Middle frontal gyrus (tissue), 1 donor: ENCODE measurements at regions not wholly inside any gene's neighbourhood (a gene's known extent, or its start where the extent isn't known, plus 50 kb on each side); places are given as distances from the start of the nearest gene placed in this dataset.

Source experiments
- DNase-seq: peaks from one replicate; pipeline ENCODE4 v3.0.0-alpha.2; 2015; ENCODE audit warnings: low spot score; ENCODE audit errors: extremely low spot score

DNA sequence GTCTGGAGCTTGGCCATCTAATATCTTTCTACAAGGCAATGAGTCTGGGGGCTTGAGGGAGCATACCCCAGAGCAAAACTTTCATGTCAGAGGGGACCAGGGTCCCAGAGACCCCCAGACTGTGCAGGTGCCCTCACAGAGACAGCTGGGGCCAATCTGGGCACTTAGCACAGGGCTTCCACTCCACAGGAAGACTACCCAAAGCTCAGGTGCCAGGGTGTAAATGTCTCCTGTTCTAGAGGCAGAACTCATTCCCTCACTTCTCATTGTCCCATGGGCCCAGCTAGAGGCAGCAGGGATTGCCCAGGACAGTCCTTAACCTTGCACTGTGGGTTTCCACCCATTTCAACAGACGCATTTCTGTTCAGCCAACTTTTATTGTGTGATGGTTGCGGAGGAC is 246.9 kb downstream of the ACTR3B start:
- no peak for DNase-seq

DNA sequence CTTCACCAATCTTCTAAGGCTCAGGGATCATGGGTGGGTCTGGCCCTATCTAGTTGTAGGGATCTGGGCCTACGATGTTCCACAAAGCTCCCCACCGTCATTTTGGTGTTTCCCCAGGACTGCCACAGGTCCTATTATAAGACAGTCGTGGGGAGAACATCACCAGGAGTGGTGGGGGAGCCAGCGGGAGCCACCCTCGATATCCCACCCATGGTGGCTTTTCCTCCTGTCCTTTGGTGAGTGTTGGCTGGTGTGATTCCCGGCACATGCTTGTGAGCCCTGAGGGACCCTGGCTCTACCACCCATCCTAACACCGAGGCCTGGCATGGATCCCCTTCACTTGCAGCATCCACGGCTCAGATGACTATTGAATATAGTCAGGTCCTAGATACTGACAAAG is 247.4 kb downstream of the ACTR3B start:
- DNase-seq = no peak

DNA sequence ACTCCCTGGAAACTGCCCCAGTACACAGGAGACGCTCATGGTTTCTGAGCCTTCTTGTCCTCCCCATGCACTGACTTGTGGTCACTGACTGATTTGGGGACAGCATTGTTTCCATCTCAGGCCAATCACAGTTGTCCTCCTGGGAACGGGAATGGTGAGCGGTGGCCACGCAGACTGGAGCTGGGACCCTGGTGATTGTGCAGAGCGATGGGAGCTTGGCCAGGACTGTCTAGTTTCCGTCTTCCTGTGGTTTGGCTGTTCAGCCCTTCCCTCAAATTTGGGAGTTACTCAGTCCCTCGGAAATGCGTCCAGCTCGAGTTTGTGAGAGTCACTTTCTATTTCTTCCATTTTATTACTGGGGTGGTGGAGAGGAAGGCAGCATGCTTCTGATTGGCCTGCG is 250.9 kb downstream of the ACTR3B start:
- no peak for DNase-seq

DNA sequence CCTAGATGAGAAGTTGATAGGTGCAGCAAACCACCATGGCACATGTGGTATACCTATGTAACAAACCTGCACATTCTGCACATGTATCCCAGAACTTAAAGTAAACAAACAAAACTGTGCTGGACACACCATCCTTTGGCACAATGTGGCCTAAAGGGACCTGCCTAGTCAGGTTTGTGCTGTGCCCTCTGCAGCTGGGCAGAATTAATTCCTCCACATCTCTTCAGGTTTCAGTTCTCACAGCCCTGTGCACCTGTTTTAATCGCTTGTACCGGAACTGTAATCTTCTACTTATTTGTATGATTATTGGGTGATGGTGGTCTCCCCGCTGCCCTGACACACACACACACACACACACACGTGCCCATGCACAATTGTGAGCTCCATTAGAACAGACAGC is 252.7 kb downstream of the ACTR3B start:
- DNase-seq = no peak

DNA sequence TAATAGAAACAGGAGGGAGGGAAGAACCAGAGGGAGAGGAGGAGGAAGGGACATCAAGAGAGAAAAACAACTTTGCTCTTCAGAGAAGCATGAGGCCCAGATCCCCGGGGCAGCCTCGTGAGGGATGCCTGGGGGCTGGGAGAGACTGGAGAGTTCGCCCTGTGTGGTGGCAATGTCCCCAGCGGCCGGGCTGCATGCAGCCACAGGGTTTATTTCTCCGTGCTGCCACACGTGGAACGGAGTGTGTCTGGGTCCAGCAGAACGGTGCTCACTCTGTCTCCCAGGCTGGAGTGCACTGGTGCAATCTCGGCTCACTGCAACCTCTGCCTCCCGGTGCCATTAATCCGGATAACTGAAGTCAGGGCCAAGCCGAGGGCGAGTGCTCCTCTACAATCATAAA is 257.7 kb downstream of the ACTR3B start:
- no peak for DNase-seq

DNA sequence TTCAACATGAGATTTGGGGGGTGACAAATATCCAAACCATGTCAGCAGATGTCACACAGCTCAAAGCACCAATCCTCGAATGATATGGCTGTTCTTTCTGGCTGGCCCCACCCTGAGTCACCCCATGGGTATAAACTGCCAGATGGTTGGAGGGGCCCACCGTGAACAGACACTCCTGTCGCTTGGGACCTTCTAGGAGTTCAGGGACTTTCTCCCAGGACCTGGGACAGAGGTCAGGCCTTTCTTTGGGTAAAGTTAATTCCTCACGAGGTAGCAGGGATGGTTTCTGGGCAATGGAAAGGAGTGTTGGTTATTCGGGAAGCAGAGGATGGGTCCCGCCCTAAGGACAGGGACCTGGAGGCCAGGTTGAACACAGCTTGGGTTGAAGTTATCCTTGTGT is 262.0 kb downstream of the ACTR3B start:
- no peak for DNase-seq

DNA sequence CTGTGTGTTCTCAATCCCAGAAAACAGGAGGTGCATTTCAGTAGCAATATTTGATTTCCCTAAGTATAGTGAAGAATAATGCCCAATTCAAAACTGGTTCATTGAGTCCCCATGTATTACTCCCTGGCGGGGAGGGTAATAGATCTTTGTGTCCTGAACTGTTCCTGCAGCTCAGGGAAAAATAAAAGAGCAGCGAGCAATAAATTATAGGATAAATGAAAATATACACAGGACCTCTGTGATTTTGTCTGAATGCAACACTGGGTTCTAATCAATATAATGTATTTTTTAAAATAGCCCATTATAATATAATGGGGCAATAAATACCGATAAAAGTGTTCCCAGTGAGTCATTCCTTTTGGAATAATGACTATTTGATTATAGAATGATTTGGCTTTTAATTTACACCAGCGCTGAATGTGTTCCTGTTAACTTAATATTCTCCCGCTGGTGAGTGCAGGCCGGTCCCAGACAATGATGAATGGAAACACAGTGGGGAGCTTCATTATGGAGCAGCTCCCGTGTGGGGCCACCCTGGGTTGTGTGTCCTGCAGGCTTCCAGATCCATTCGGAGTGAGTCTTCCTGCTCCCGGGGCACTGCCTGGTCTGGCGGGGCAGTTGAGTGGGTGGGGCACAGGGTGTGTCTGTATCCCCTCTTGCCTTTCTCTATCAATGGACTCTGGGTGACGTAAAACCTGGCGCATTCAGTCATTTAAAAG is 263.1 kb downstream of the ACTR3B start:
- no peak for DNase-seq

DNA sequence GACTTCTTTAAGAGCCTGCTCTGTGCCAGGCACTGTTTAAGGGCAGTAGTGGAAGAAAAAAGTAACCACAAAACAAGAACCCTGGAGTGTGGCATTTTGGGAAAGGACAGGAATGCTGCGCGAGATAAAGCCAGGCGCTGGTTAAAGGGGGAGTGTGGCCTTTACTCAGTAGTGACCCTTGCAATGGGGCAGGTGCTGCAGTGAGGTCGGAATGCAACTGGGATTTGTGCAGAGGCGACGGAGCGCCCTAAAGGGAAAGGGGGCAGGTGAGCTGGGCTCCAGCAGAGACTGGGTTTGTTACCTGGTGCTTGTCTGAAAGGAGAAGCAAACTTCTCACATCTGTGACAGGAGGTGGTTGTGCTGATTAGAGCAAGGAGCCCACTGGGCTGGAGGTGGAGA is 263.6 kb downstream of the ACTR3B start:
- DNase-seq = no peak

DNA sequence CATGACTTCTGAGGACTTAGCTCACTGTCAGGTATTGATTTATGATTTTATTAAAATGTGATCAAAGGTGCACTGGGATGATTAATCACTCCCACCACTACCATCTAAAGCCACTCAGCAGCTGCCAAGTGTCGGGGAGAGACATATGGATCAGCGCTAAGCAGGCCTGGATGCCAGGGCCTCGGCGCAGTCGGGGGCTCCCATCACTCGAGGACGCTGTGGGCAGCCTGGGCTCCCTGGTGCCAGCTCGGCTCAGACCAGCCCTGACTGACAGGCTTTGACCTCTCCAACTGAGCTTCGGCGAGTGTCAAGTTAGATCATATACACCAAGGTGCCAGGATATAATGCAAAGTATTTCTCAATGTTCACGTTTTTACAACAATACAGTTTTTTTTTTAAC is 267.7 kb downstream of the ACTR3B start:
- no peak for DNase-seq

DNA sequence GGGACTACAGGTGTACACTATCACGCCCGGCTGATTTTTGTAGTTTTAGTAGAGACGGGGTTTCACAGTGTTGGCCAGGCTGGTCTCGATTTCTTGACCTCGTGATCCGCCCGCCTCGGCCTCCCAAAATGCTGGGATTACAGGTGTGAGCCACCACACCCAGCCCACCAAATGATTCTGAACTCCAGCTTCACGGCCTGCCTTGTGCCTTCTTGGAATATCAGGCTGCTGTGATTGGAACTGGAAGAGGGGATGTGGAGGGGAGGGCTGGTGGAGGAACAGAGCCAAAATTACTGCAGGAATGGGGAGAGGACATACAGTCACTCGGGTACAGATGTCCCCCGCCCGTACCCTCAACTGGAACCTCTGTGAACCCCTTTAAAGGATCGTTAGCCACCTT is 268.4 kb downstream of the ACTR3B start:
- no peak for DNase-seq

DNA sequence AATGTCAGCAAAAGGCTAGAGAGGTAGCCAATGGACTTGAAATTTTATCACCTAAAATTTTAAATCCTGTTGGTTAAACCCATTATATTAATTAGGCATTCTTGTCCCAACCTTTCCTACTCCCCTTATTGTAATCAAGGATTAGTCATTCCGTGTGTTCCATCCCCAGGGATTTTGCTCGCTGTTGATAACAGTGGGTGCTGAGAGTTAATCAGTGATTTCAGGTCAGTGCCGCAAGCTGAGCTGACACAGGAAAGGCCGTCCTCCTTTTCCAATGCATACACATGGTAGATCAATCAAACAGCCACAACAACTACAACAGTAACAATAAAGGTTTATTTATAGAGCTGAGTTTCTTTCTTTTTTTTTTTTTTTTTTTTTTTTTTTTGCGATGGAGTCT is 271.4 kb downstream of the ACTR3B start:
- no peak for DNase-seq

DNA sequence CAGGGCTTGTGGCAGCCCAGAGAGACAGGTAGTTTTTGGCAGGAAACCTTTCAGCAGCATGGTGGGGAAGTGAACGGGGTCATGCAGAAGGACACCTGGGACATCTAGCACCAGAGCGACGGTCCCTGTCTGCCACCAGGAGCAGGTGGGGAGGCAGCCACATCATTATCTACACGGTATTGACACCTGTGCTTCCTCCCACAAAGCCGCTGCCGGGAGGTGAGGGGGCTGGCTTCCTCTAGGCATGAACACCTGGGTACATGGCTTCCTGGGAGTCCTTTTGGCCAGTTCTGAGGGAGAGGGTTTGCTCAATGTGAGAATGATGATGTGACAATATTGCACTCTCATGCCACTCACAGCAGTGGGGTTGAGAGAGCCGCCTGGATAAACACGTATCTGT is 275.2 kb downstream of the ACTR3B start:
- DNase-seq = no peak

DNA sequence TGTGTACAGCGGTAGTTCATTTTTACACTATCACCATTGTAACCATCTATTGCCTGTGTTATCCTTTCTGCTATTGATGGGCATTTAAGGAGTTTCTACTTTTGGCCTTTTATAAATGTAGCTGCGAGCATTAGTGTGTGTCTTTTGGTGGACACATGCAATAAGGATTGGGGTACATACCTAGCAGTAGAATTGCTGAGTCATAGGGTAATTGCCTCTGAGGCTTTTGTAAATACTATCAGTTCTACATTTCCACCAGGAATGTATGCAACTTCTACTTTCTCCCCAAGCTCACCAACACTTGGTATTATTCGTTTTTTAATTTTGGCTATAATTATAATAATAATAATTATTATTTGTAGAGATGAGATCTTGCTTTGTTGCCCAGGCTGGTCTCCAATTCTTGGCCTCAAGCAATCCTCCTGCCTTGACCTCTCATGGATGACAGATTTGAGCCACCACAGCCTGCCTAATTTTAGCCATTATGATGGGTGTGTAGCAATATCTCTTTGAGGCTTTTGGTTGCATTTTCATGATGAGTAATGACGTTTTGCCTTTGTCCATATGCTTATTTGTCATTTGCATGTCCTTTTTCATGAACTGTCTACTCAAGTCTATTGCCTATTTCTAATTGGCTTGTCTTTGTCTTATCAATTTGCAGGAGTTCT is 277.0 kb downstream of the ACTR3B start:
- DNase-seq = no peak

DNA sequence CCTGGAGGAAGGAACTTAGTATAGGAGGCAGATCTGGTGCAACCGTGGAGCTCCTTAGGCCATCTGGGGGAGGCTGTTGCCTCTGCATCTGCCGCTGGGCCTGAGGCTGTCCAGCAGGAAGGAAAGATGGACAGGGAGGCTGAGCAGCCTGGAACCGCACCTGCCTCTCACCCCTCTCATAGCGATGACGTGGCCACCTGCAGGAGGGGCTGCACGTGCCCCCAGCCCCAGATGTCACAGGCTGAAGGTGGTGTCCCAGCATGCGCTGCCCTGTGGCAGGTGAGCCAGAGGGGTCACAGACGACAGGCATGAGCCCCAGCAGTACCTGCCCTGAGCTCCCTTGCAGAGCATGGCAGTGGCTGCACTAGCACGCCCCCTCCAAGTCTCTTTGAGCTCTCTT is 283.9 kb downstream of the ACTR3B start:
- no peak for DNase-seq

DNA sequence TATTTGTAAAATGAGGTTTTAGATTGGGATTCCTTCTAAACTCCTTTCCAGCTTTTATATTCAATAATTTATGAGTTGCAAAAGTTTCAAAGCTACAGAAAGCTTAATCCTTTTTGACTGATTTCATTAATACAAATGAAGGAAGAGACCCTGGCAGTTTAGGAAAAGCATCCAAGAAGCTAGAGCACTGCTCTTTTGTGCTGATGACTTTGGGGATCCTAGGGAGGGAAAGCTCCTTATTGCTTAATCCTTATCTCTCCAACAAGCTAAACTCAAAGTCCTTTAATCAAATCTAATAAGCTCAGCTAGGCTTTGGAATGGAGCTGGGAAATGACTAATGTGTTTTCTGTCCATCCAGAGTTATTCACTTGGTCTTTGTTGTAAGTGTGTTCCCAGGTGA is 285.4 kb downstream of the ACTR3B start:
- DNase-seq = no peak

DNA sequence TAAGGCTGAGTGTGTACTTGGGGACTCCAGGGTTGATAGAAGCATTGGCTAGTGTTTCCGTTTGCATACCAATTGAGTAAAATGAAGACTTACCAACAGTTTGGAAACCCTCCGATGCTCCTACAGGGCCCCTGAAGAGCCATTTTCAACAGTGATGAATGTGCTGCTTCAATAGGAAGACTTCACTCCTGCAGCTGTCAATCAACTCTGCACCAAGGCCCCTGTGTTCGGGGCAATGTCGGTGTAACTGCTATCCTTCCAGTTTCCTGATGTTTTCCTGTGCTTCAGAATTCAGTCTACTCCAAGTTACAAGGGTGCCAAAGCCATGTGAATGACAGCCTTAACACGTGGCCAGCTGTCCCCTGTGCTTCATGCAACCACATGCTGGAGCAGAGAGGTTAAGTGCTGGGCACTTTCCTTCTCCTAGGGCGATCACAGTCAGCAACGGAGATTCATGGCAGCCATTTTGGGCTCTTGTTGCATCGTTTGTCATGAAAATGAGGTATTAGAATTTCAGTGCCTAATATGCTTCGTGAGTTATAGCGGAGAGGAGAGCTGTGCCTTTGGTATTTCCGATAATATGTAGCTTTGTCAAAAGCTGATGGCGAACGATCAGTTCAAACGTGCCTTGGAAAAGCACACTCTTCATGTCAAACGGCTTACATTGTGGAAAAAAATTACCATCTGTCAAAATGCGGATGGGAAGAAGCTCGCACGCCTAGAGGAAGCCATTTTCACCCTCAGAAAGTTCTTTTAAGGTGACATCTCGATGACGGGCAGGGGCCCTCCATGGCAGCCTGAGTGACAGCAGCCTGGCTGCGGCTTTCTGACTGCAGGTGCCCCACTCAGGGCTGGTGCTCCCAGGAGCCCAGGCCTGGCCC is 287.8 kb downstream of the ACTR3B start:
- no peak for DNase-seq

DNA sequence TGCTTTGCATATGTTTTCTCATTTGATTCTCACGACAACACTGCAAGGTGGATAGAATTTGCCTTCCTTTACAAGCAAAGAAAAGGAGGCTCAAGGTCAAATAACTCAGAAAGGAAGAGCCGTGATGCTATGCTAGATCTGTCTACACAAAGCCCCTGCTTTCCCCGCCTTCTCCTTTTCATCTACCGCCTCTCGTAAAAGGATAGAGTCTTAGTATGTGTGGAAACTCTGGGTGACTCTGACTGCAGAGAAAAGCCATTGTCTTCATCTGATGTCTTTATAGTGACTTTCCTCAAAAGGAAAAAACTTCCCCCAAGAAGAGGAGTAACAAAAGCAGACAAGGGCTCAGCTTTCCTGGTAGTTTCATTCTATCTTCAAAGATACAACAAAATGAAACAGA is 292.7 kb downstream of the ACTR3B start:
- no peak for DNase-seq

DNA sequence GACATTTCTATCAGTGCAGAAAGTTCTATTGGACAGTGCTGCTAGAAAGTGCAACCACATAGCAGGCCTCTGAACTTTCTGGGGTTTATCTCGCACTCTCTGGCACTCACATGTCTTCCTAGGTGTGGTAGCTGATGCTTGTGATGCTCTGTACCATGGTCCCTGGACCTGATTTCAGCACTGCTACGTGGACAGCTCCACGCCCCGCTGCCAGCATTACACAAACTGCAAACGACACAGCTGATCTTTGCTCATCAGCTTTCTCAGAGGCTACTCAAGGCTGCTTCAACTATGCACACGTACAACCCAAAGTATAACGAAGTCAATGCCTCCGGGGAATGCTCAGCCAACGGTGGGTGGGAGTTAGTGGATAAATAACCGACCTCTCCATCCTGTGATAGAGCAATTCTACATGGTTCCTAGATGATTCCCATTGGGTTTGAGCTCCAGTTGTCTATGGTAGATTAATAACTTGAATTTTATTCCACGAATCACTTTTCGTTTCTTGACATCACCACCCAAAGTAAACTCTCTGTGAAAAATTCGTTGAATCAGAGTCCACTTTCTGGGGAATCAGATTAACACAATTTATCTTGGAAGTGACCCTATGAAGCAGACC is 302.5 kb downstream of the ACTR3B start:
- no peak for DNase-seq

DNA sequence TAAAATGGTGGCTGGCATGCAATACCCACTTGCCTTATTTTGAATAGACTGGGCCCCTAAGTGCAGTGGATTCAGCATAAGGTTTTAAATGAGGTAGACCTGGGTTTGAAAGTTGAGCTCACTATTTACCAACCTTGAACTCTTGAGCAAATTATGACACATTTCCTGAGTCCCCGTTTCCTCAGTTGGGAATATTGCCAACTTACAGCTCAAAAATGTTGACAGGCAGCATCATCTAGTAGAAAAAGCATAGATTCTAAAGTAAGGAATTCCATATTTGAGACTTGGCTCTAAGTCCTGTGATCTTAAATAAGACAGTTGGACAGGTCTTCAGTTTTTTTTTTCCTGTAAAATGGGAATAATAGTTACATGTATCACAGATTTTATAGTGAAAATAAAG is 305.5 kb downstream of the ACTR3B start:
- no peak for DNase-seq

DNA sequence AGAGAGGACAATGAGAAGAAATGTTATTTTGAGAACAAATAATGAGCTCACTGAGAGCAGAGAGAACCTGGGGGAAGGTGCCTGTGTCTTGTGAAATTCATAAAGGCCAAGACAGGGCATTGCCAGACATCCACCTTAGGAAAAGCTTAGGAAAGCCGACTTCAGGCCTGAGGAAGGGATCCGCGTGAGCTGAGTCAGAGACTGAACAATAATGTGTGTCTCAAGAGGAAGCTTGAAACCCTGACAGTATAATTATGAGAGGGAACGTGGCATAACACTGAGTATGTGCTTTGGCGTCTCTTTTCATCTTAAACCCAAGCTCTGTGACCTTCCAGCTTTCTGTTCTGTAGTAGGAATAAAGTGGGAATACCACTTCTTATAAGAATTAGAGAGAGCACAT is 307.2 kb downstream of the ACTR3B start:
- DNase-seq = no peak

DNA sequence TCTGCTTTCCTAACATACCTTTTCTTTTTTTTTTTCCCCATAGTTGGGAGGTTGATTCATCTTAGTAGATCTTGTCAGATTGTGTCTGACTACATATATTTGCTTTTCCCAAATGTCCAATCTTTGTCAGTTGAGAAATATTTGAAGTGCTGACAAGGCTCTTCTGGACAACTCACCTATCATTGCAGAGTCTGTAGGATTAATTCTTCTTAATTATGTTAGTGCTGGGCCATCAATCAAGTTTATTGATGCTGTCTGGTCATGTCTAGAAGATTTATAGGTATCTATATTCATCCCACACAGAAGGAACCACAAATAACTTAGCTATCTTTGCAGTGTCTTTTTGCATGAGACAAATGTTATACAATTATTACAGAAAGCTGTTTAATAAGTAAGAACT is 310.6 kb downstream of the ACTR3B start:
- DNase-seq = no peak

DNA sequence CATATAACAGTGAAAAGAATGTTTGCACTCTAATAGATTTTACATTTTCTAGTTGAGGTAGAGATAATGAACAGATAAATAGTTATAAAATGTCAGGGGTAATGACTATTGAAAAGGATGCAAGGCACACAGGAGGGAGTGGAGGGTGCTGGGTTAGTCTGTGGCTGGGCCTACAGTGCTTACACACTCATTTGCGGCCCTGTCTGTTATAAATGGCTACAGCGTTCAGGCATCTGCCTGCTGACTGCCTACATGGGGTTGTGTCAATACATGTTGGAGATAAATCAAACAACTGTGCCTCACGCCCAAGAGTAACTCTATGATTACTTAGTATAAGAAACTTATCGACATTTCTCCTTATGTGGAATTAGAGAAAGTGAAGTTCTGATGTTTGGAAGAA is 313.3 kb downstream of the ACTR3B start:
- DNase-seq = no peak
